ENCODE measurements at regions not wholly inside any gene's neighbourhood (a gene's known extent, or its start where the extent isn't known, plus 50 kb on each side); places are given as distances from the start of the nearest gene placed in this dataset.

GRCh38 chr1:68365709-68366382 is 83.9 kb downstream of the RPE65 start:
- no peak for TF ChIP-seq CTCF (IDR thresholded peaks at IDR 0.05)
- TF ChIP-seq EZH2 (IDR thresholded peaks at IDR 0.05; ENCODE audit: borderline replicate concordance, insufficient read depth, low read depth, low read length, poor library complexity, severe bottlenecking): no peak

Measured in B cell (primary cell).